B cell (primary cell): ENCODE measurements at regions not wholly inside any gene's neighbourhood (a gene's known extent, or its start where the extent isn't known, plus 50 kb on each side); places are given as distances from the start of the nearest gene placed in this dataset.

Experiments
- ATAC-seq: fragments of 200-7000 bp; cut with Tn5 transposase; one replicate; pipeline ENCODE4 v1.10.0; 2021; ENCODE audit warnings: low read depth, mild to moderate bottlenecking, moderate number of reproducible peaks, moderate library complexity
- CTCF ChIA-PET: fragments of 350-600 bp; sonication (Branson Sonifier 250); formaldehyde crosslinking; loops from one replicate; lab custom pipeline; 2021; ENCODE audit warnings: antibody characterized with exemption, inconsistent platforms; lab: Charles Lee
- POLR2A ChIA-PET: fragments of 350-600 bp; sonication (Branson Sonifier 250); formaldehyde crosslinking; loops from one replicate; lab custom pipeline; 2021; ENCODE audit warnings: antibody characterized with exemption; lab: Charles Lee
- DNase-seq: peaks from one replicate; pipeline ENCODE4 v3.0.0; 2013
- H2AFZ ChIP-seq: 2 replicates; pipeline ENCODE4 v1.6.1; 2012; ENCODE audit warnings: mild to moderate bottlenecking, low read depth, low read length; ENCODE audit not compliant: insufficient read depth, poor library complexity, severe bottlenecking
- H3K27ac ChIP-seq, 2 donors: 1 replicate in 1 of 2; 2 replicates in 1 of 2; pipeline ENCODE4 v1.5.1; 2012 to 2013; ENCODE audit warnings: low read length in 2 of 2, mild to moderate bottlenecking in 2 of 2, moderate library complexity in 1 of 2
- H3K27me3 ChIP-seq, 4 experiments: fragments of 200-600 bp in 1 of 4; sonication (generic) in 1 of 4; replicated peaks in 1 of 4; 1 replicate in 2 of 4; 2 replicates in 2 of 4; pipeline versions ENCODE4 v1.6.1 to v1.7.0; 2013 to 2016; ENCODE audit warnings: low read length in 3 of 4, mild to moderate bottlenecking in 2 of 4, mixed read lengths in 1 of 4, moderate library complexity in 1 of 4; ENCODE audit not compliant: insufficient read depth in 4 of 4, control insufficient read depth in 3 of 4; ENCODE audit errors: control extremely low read depth in 1 of 4
- H3K36me3 ChIP-seq, 2 experiments: replicated peaks in 1 of 2; 1 replicate in 1 of 2; 2 replicates in 1 of 2; pipeline versions ENCODE4 v1.6.1 to v1.7.1; 2013; ENCODE audit warnings: low read length in 1 of 2; ENCODE audit not compliant: insufficient read depth in 2 of 2, control insufficient read depth in 1 of 2; ENCODE audit errors: control extremely low read depth in 1 of 2, extremely low read depth in 1 of 2
- H3K4me1 ChIP-seq, 2 donors: fragments of 200-600 bp in 1 of 2; sonication (generic) in 1 of 2; 1 replicate in 1 of 2; 2 replicates in 1 of 2; pipeline versions ENCODE4 v1.5.1 to v1.6.1; 2013 to 2017; ENCODE audit warnings: low read length in 2 of 2; ENCODE audit not compliant: control insufficient read depth in 2 of 2, insufficient read depth in 2 of 2
- H3K4me2 ChIP-seq: replicated peaks from 2 replicates; pipeline ENCODE3; 2012; ENCODE audit warnings: mild to moderate bottlenecking, low read depth, low read length; ENCODE audit not compliant: poor library complexity, severe bottlenecking
- H3K4me3 ChIP-seq, 5 experiments: fragments of 200-600 bp in 1 of 5; sonication (generic) in 1 of 5; 1 replicate in 3 of 5; 2 replicates in 2 of 5; pipeline versions ENCODE4 v1.5.1 to v1.7.0; 2011 to 2016; ENCODE audit warnings: low read length in 4 of 5, mild to moderate bottlenecking in 4 of 5, low read depth in 2 of 5, control low read depth in 1 of 5, moderate library complexity in 1 of 5; ENCODE audit not compliant: insufficient read depth in 1 of 5; ENCODE audit errors: control extremely low read depth in 1 of 5, extremely low read depth in 1 of 5
- H3K79me2 ChIP-seq: fragments of 200-600 bp; sonication (generic); one replicate; pipeline ENCODE4 v1.6.0; 2016; ENCODE audit warnings: low read length; ENCODE audit not compliant: control insufficient read depth, insufficient read depth
- H3K9ac ChIP-seq: fragments of 200-600 bp; sonication (generic); 2 replicates; pipeline ENCODE4 v1.6.1; 2017; ENCODE audit warnings: mild to moderate bottlenecking, low read length, moderate library complexity
- H3K9me3 ChIP-seq, 3 donors: one replicate each; pipeline versions ENCODE4 v1.6.1 to v1.7.1; 2013; ENCODE audit warnings: low read length in 2 of 3; ENCODE audit not compliant: control insufficient read depth in 2 of 3, insufficient read depth in 1 of 3; ENCODE audit errors: control extremely low read depth in 1 of 3
- H4K20me1 ChIP-seq: 2 replicates; pipeline ENCODE4 v1.6.0; 2012; ENCODE audit warnings: mild to moderate bottlenecking, low read length; ENCODE audit not compliant: insufficient read depth, control insufficient read depth, poor library complexity, severe bottlenecking
- H3K27ac Mint-ChIP-seq: one replicate; pipeline ENCODE4 v1.8.0; 2021; ENCODE audit warnings: mixed read lengths
- H3K27me3 Mint-ChIP-seq: one replicate; pipeline ENCODE4 v1.8.0; 2021; ENCODE audit warnings: mixed read lengths
- H3K4me1 Mint-ChIP-seq: one replicate; pipeline ENCODE4 v1.8.0; 2021; ENCODE audit warnings: mixed read lengths
- H3K4me3 Mint-ChIP-seq: one replicate; pipeline ENCODE4 v1.8.0; 2021; ENCODE audit warnings: mixed read lengths
- H3K9me3 Mint-ChIP-seq: one replicate; pipeline ENCODE4 v1.8.0; 2022; ENCODE audit warnings: mixed read lengths; ENCODE audit not compliant: insufficient read depth
- CTCF ChIP-seq: fragments of 200-600 bp; IDR thresholded peaks from one replicate; pipeline ENCODE4 v1.8.0; 2022; ENCODE audit warnings: antibody characterized with exemption, mild to moderate bottlenecking
- EZH2 ChIP-seq: IDR thresholded peaks from 2 replicates; pipeline ENCODE4 v1.6.1; 2012; ENCODE audit warnings: borderline replicate concordance, low read depth, mild to moderate bottlenecking, moderate library complexity, low read length; ENCODE audit not compliant: insufficient read depth, poor library complexity, severe bottlenecking
- WGBS: methylation state at CpG from one replicate; pipeline ENCODE4 v1.1.5; 2013; ENCODE audit warnings: missing lambda C conversion rate; ENCODE audit not compliant: insufficient coverage; 5-methylcytosine and 5-hydroxymethylcytosine counted together
- intact Hi-C: fragments of 100-400 bp; cut with micrococcal nuclease; formaldehyde crosslinking; loops from one replicate; pipeline ENCODE4 v1.10.0; 2022

- ATAC-seq (no peak), DNase-seq (no peak)
- ChIA-PET POLR2A (no interaction called here), CTCF (no interaction called here)
- Histone ChIP-seq H2AFZ (no peak overlapping the region), H3K79me2 (no peaks in the 10 kb centered on the region), H3K36me3 (no peaks in the 10 kb centered on the region), H4K20me1 (no peaks in the 10 kb centered on the region), H3K4me2 (no peak overlapping the region), H3K27ac (no peak overlapping the region), H3K27me3 (no peaks in the 10 kb centered on the region), H3K9ac (no peak overlapping the region), H3K4me1 (no peaks in the 10 kb centered on the region), H3K4me3 (no peak overlapping the region), H3K9me3 (no peaks in the 10 kb centered on the region)
- Mint-ChIP-seq H3K9me3 (peaks cover 3% of the 10 kb centered on the region), H3K4me3 (no peak overlapping the region), H3K4me1 (no peaks in the 10 kb centered on the region), H3K27ac (no peak overlapping the region), H3K27me3 (no peaks in the 10 kb centered on the region)
- WGBS: no CpG with 5 or more reads among the region's 1 CpG
- no peak for TF ChIP-seq EZH2
- TF ChIP-seq CTCF: no peak
- intact Hi-C loops: no loop called here
Observed at GRCh38 chr6:66970373-66970772, 1263.3 kb upstream of the EYS start.

DNA sequence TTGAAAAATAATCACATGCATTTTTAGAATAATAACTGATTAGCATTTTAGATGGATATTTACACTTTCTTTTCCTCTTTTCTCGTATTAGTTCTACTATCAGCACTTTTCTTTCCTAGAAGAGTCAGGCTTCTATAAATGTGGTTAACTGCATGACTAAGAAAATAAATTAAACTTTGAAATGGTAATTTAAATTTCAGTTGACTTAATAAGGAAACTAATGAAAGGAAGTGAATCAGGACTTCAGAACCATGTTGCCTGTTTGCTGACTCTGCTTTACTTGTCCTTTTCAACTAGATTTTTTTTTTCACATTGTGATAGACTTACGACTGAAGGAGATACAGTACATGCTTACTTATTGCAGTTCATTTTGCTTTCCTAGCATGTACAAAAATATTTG lies 1258.2 kb upstream of the EYS start:
- H4K20me1 ChIP-seq: no peaks in the 10 kb centered on the region
- no peak overlapping the region for H3K27ac ChIP-seq
- ChIA-PET POLR2A (no interaction called here), CTCF (no interaction called here)
- H3K79me2 ChIP-seq: no peaks in the 10 kb centered on the region
- DNase-seq: no peak
- intact Hi-C loops: no loop called here
- H3K27me3 ChIP-seq: no peaks in the 10 kb centered on the region
- WGBS: no CpG with 5 or more reads among the region's 2 CpGs
- no peak overlapping the region for H3K4me2 ChIP-seq
- H3K9me3 ChIP-seq: no peaks in the 10 kb centered on the region
- H3K4me3 ChIP-seq: no peak overlapping the region
- no peaks in the 10 kb centered on the region for H3K36me3 ChIP-seq
- no peaks in the 10 kb centered on the region for H3K27me3 Mint-ChIP-seq
- no peak overlapping the region for H3K27ac Mint-ChIP-seq
- no peak overlapping the region for H3K4me3 Mint-ChIP-seq
- H3K4me1 Mint-ChIP-seq: no peaks in the 10 kb centered on the region
- H3K4me1 ChIP-seq: no peaks in the 10 kb centered on the region
- H3K9ac ChIP-seq: no peak overlapping the region
- no peak for ATAC-seq
- no peak overlapping the region for H2AFZ ChIP-seq
- TF ChIP-seq EZH2 (no peak), CTCF (no peak)
- no peaks in the 10 kb centered on the region for H3K9me3 Mint-ChIP-seq
